ENCODE measurements at regions not wholly inside any gene's neighbourhood (a gene's known extent, or its start where the extent isn't known, plus 50 kb on each side); places are given as distances from the start of the nearest gene placed in this dataset.

DNA sequence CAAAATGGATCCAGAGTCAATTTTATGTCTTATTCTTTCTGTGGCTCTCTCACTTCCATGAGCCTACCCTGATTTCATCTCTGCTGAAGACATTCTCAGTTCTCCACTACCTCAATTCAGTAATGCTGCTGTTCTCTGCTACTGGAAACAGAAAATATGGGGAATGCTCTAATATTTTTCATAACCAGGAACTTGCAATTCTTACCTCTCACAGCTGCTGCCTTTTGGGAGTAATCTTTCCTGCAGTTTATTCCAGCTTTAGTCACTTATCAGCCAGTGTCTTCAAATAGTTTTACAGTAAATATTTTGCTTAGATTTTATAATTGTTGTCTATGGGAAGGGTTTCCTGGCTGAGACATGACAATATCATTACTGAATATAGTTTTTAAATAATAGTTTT is 145.1 kb upstream of the UFM1 start:
- Mint-ChIP-seq H3K27me3 (no peaks in the 10 kb centered on the region), H3K9me3 (no peaks in the 10 kb centered on the region), H3K36me3 (ENCODE audit: insufficient read depth) (no peaks in the 10 kb centered on the region), H3K4me1 (no peaks in the 10 kb centered on the region), H3K4me3 (no peak overlapping the region), H3K27ac (ENCODE audit: low read depth) (no peak overlapping the region)
- ATAC-seq (replicated peaks; ENCODE audit: extremely low read depth, poor library complexity, severe bottlenecking) (no peak), DNase-seq (ENCODE audit: low spot score in 2 of 2) (no peak)

DNA sequence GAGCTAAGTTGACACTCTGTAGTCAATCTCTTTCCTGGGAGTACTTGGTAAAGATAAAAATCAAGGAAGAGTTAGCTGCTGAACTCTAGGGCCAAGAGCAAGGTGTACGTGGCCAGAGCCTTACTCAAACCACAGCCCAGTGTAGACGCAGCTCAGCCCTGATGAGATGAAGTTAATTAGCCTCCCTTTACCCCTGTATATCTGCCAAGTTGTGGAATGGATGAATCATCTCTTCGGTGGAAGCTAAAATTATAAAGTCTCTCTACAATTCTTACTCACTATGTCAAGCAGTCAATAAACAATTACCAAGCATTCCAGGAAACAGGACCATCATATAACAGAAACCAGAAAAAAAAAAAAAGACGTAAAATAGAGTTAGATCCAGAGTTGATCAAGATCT is 146.9 kb upstream of the UFM1 start:
- Mint-ChIP-seq H3K36me3 (ENCODE audit: insufficient read depth) (no peaks in the 10 kb centered on the region), H3K4me3 (no peak overlapping the region), H3K4me1 (no peaks in the 10 kb centered on the region), H3K9me3 (no peaks in the 10 kb centered on the region), H3K27ac (ENCODE audit: low read depth) (no peak overlapping the region), H3K27me3 (no peaks in the 10 kb centered on the region)
- DNase-seq (ENCODE audit: low spot score in 2 of 2) (no peak), ATAC-seq (replicated peaks; ENCODE audit: extremely low read depth, poor library complexity, severe bottlenecking) (no peak)

DNA sequence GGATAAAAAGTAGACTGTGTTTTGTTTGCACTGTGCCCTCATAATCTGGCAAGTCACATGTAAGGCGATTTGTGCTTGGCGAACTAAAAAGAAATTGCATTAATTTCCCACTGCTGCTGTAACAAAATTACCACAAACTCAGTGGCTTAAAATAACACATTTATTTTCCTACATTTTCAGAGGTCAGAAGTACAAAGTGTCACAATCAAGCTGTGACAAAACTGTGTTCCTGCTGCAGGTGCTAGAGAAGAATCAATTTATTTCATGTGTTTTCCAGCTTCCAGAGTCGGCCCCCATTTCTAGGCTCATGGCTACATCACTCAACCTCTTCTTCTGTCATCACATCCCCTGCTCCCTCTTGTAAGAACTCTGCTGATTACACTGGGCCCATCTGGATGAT is 158.6 kb upstream of the UFM1 start:
- ATAC-seq (replicated peaks; ENCODE audit: extremely low read depth, poor library complexity, severe bottlenecking) (no peak), DNase-seq (ENCODE audit: low spot score in 2 of 2) (no peak)
- H3K36me3 Mint-ChIP-seq (ENCODE audit: insufficient read depth): no peaks in the 10 kb centered on the region
- H3K4me1 Mint-ChIP-seq: no peaks in the 10 kb centered on the region
- peaks cover 6% of the 10 kb centered on the region for H3K9me3 Mint-ChIP-seq
- H3K4me3 Mint-ChIP-seq: no peak overlapping the region
- H3K27ac Mint-ChIP-seq (ENCODE audit: low read depth): no peak overlapping the region
- H3K27me3 Mint-ChIP-seq: no peaks in the 10 kb centered on the region

DNA sequence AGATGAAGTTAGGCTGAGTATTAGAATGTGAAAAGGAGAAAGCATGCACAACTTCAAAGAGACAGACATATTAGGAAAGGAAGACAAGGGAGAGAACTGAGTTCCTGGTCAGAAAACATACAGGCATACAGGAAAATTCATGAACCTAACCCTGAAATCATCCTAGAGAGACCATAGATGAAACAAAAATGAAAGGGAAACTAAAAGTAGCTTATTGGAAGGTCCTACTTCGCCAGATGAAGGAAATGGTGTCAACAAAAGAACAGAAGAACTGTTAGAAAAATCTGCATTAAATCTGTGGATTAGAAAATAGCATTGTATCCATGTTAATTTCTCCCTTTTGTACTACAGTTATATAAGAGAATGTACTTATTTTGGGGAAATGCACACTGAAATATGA is 169.0 kb upstream of the UFM1 start:
- Mint-ChIP-seq H3K27me3 (no peaks in the 10 kb centered on the region), H3K36me3 (ENCODE audit: insufficient read depth) (no peaks in the 10 kb centered on the region), H3K9me3 (peaks cover 7% of the 10 kb centered on the region), H3K27ac (ENCODE audit: low read depth) (peak overlapping the region; percentile 0), H3K4me3 (peak overlapping the region; percentile 36), H3K4me1 (peaks cover 9% of the 10 kb centered on the region)
- ATAC-seq (replicated peaks; ENCODE audit: extremely low read depth, poor library complexity, severe bottlenecking) (no peak), DNase-seq (ENCODE audit: low spot score in 2 of 2) (no peak)

DNA sequence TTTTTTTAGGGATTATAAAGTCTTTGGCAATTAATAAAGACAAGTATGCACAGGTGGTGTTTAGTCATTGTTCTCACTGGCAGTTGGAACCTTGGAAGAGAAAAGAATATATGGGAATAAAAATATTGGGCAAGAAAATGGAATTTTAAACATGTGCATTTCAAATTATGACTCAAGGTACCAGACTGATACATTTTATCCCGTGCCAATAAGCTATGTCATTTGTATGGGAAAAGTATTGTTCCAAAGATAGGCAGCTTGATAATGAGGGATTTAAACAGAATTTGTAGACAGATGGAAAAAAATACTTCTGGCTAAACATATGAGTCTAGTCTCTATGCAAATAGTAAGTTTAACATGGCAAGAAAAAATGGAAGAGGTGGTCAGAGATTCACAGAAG is 169.5 kb upstream of the UFM1 start:
- peaks cover 9% of the 10 kb centered on the region for H3K4me1 Mint-ChIP-seq
- no peaks in the 10 kb centered on the region for H3K27me3 Mint-ChIP-seq
- no peak for ATAC-seq (replicated peaks; ENCODE audit: extremely low read depth, poor library complexity, severe bottlenecking)
- H3K9me3 Mint-ChIP-seq: peaks cover 7% of the 10 kb centered on the region
- no peaks in the 10 kb centered on the region for H3K36me3 Mint-ChIP-seq (ENCODE audit: insufficient read depth)
- H3K27ac Mint-ChIP-seq (ENCODE audit: low read depth): peak overlapping the region; percentile 0
- no peak for DNase-seq (ENCODE audit: low spot score in 2 of 2)
- peak overlapping the region; percentile 36 for H3K4me3 Mint-ChIP-seq

DNA sequence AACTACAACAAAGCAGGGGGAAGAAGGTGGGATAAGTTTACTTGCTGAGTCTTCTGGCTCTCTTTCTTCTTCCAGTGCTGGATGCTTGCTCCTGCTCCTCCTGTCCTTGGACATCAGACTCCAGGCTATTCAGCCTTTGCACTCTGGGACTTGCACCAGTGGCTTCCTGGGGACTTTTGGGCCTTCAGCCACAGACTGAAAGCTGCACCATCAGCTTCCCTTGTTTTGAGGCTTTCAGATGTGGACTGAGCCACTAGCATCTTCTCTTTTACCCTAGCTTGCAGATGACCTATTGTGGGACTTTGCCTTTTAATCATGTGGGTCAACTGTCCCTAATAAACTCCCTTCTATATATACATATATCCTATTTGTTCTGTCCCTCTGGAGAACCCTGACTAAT is 173.0 kb upstream of the UFM1 start:
- peaks cover 7% of the 10 kb centered on the region for H3K9me3 Mint-ChIP-seq
- H3K27me3 Mint-ChIP-seq: no peaks in the 10 kb centered on the region
- no peak for ATAC-seq (replicated peaks; ENCODE audit: extremely low read depth, poor library complexity, severe bottlenecking)
- H3K4me3 Mint-ChIP-seq: no peak overlapping the region
- H3K4me1 Mint-ChIP-seq: peaks cover 9% of the 10 kb centered on the region
- DNase-seq (ENCODE audit: low spot score in 2 of 2): no peak
- H3K27ac Mint-ChIP-seq (ENCODE audit: low read depth): no peak overlapping the region
- H3K36me3 Mint-ChIP-seq (ENCODE audit: insufficient read depth): no peaks in the 10 kb centered on the region

DNA sequence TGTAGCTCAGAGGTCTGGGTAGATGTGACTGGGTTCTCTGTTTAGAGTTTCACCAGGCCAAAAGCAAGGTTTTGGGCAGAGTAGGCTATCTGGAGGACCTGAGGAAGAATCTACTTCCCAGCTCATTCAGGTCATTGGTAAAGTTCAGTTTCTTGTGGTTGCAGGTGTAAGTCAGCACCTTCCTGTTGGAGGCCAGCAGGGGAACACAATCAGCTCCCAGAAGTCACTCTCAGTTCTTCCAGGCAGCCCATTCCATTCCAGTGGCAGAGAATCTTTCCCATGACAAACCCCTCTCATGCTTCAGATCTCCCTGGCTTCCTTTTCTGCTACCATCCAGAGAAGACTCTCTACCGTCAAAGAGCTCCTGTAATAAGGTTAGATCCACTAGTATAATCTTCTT is 176.2 kb upstream of the UFM1 start:
- H3K36me3 Mint-ChIP-seq (ENCODE audit: insufficient read depth): no peaks in the 10 kb centered on the region
- no peaks in the 10 kb centered on the region for H3K4me1 Mint-ChIP-seq
- H3K4me3 Mint-ChIP-seq: no peak overlapping the region
- ATAC-seq (replicated peaks; ENCODE audit: extremely low read depth, poor library complexity, severe bottlenecking): no peak
- no peaks in the 10 kb centered on the region for H3K27me3 Mint-ChIP-seq
- no peak for DNase-seq (ENCODE audit: low spot score in 2 of 2)
- peaks cover 5% of the 10 kb centered on the region for H3K9me3 Mint-ChIP-seq
- H3K27ac Mint-ChIP-seq (ENCODE audit: low read depth): no peak overlapping the region

DNA sequence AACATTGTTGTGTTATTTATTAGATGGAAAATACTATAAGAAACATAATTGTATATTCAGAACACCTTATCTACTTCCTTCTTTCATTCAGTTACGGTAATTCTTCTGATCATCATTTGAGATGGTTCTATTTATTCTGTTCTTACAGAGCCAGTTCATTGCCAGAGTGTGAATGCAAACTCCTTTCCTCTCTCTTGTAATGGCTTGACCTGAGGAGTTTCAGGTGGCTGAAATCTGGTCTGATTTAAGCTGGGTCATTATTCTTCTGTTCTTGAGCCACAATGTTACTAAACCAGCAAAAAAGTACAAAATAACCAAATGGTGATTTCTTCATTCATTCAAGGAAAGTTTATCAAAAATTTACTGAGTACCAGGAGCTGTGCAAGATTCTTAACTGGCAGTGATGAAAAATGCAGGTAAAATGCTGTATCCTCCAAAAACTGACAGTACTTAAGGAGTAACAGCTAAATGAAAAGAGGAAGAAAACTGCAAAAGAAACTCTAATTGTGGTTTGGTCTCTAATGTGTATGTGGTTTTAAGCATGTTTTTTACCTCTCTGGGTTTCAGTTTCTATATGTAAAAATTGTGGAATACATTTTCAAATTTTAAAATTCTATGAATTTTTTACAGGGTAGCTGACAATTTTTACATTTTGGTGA is 182.4 kb upstream of the UFM1 start:
- Mint-ChIP-seq H3K27ac (ENCODE audit: low read depth) (no peak overlapping the region), H3K36me3 (ENCODE audit: insufficient read depth) (no peaks in the 10 kb centered on the region), H3K27me3 (no peaks in the 10 kb centered on the region), H3K4me3 (no peak overlapping the region), H3K4me1 (no peaks in the 10 kb centered on the region), H3K9me3 (no peaks in the 10 kb centered on the region)
- ATAC-seq (replicated peaks; ENCODE audit: extremely low read depth, poor library complexity, severe bottlenecking) (no peak), DNase-seq (ENCODE audit: low spot score in 2 of 2) (no peak)

DNA sequence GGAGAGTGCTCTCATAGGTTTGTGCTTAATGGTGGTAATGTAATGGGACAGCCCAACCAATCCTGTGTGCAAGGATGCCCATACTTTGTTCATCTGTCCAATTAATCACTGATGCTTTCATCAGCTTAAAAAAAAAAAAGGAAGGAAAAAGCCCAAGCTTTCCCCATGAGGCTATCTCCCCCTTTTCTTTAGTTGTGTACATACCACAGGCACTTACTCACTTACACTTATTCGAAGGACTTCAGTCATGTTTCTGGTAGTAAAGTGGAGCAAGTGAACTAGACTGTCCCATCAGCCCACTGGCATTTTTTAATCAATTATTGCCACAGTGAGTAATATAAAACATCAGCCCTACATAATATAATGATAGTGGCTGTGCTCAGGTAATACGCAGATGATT is 183.5 kb upstream of the UFM1 start:
- H3K4me3 Mint-ChIP-seq: no peak overlapping the region
- no peaks in the 10 kb centered on the region for H3K9me3 Mint-ChIP-seq
- DNase-seq (ENCODE audit: low spot score in 2 of 2) (no peak), ATAC-seq (replicated peaks; ENCODE audit: extremely low read depth, poor library complexity, severe bottlenecking) (no peak)
- no peak overlapping the region for H3K27ac Mint-ChIP-seq (ENCODE audit: low read depth)
- H3K27me3 Mint-ChIP-seq: no peaks in the 10 kb centered on the region
- H3K36me3 Mint-ChIP-seq (ENCODE audit: insufficient read depth): no peaks in the 10 kb centered on the region
- H3K4me1 Mint-ChIP-seq: no peaks in the 10 kb centered on the region

DNA sequence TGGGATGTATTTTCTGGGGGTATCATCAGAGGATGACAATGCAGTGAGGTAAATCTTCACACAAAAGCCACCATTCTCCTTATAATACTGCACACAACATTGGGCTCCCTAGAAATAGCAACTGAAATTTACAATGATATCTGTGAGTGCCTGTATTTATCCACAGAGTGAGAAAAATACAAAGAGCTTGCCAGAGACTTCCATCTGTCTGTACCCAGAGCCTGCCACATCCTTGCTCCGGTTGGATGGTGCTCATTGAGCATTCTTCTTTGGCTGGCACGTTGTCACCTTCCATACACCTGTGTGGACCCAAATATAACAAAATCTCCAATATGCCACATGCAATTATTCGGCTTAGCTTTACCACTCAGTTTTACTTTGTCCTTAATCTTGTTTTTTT is 189.5 kb upstream of the UFM1 start:
- H3K9me3 Mint-ChIP-seq: peaks cover 5% of the 10 kb centered on the region
- no peaks in the 10 kb centered on the region for H3K4me1 Mint-ChIP-seq
- H3K27ac Mint-ChIP-seq (ENCODE audit: low read depth): no peak overlapping the region
- ATAC-seq (replicated peaks; ENCODE audit: extremely low read depth, poor library complexity, severe bottlenecking): no peak
- H3K36me3 Mint-ChIP-seq (ENCODE audit: insufficient read depth): no peaks in the 10 kb centered on the region
- H3K4me3 Mint-ChIP-seq: no peak overlapping the region
- no peaks in the 10 kb centered on the region for H3K27me3 Mint-ChIP-seq
- DNase-seq (ENCODE audit: low spot score in 2 of 2): no peak

DNA sequence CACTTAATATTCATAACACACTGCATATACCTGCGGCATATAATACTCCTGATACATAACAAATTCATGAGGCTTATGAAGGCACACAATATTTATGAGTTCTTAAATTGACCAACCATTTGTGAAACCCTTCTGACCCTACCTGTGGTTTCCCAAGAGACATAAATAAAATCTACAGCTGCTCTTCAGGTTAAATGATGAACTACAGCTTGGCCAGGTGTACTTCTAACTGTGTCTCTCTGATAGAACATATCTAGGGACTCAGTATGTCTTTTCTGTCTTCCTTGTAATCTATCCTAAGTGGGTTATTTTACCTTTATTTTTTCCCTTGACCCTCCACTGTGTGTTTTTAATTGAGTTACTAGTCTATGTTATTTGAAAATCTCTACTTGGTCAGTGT is 189.9 kb upstream of the UFM1 start:
- H3K36me3 Mint-ChIP-seq (ENCODE audit: insufficient read depth): no peaks in the 10 kb centered on the region
- H3K9me3 Mint-ChIP-seq: peaks cover 5% of the 10 kb centered on the region
- no peaks in the 10 kb centered on the region for H3K4me1 Mint-ChIP-seq
- DNase-seq (ENCODE audit: low spot score in 2 of 2) (no peak), ATAC-seq (replicated peaks; ENCODE audit: extremely low read depth, poor library complexity, severe bottlenecking) (no peak)
- no peak overlapping the region for H3K27ac Mint-ChIP-seq (ENCODE audit: low read depth)
- no peaks in the 10 kb centered on the region for H3K27me3 Mint-ChIP-seq
- H3K4me3 Mint-ChIP-seq: no peak overlapping the region

DNA sequence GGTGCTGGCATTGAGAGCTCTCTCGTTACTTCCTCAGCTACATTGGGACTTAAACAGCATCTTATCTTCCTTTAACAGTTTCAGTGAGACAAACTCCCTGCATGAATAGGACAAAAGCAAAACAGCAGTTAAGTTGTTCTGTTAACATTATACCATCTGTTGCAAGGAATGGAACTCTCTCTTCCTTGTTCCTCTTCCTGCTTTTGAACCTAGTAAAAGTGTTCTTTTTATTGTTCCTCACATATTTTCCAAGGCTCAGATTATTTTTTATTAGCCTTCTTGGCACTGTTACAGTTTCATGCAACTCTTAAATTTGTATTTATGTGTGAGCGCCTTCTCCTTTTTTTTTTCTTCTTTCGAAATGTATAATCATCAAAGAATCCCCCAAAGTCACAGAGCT is 202.6 kb upstream of the UFM1 start:
- Mint-ChIP-seq H3K27ac (ENCODE audit: low read depth) (no peak overlapping the region), H3K4me3 (no peak overlapping the region)
- DNase-seq (ENCODE audit: low spot score in 2 of 2): no peak

DNA sequence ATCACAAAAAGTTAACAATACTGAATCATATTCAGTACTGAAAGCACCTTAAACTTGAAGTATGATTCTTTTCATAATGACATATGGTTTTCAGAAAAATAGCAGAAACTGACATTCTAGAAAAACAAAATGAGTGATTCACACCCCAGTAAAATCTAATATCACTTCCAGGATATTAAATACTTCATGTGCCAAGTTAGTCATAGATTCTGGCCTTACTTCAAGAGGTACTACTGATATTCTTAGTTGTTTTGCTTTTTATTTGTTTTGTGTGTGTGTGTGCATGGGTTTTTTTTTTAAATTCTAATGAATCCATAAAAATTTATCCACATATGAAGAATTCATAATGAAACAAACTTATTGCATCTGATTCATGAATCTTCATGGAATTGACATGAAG is 207.9 kb upstream of the UFM1 start:
- Mint-ChIP-seq H3K27ac (ENCODE audit: low read depth) (no peak overlapping the region), H3K36me3 (ENCODE audit: insufficient read depth) (peaks cover 1% of the 10 kb centered on the region)
- ATAC-seq (replicated peaks; ENCODE audit: extremely low read depth, poor library complexity, severe bottlenecking): no peak

More for the DNA sequence above, 202.6 kb upstream of the UFM1 start:
- peaks cover 1% of the 10 kb centered on the region for H3K36me3 Mint-ChIP-seq (ENCODE audit: insufficient read depth)
- ATAC-seq (replicated peaks; ENCODE audit: extremely low read depth, poor library complexity, severe bottlenecking): no peak
- no peaks in the 10 kb centered on the region for H3K4me1 Mint-ChIP-seq
- peaks cover 18% of the 10 kb centered on the region for H3K9me3 Mint-ChIP-seq
- H3K27me3 Mint-ChIP-seq: no peaks in the 10 kb centered on the region

DNA sequence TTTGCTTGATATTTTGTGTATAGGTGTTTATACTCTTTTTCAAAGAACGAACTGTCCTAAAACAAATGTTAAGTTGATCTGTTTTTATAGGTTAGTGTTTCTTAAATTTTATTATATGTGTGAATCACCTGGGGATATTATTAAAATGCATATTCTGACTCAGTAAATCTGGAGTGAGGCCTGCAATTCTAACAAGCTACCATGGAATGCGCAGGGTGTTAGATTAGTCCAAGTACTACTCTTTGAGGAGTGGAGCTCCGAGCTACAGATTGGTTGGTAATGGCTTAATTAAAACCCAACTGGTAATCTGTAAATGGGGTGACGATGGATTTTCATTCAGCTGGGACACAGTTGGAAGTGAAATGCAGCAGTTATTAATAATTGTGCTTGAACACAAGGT is 214.1 kb upstream of the UFM1 start:
- no peaks in the 10 kb centered on the region for H3K4me1 Mint-ChIP-seq
- ATAC-seq (replicated peaks; ENCODE audit: extremely low read depth, poor library complexity, severe bottlenecking) (no peak), DNase-seq (ENCODE audit: low spot score in 2 of 2) (no peak)
- H3K4me3 Mint-ChIP-seq: no peak overlapping the region
- H3K9me3 Mint-ChIP-seq: peaks cover 13% of the 10 kb centered on the region
- no peaks in the 10 kb centered on the region for H3K36me3 Mint-ChIP-seq (ENCODE audit: insufficient read depth)
- H3K27ac Mint-ChIP-seq (ENCODE audit: low read depth): no peak overlapping the region
- H3K27me3 Mint-ChIP-seq: no peaks in the 10 kb centered on the region

More for the DNA sequence above, 207.9 kb upstream of the UFM1 start:
- no peak for DNase-seq (ENCODE audit: low spot score in 2 of 2)
- Mint-ChIP-seq H3K9me3 (peaks cover 6% of the 10 kb centered on the region), H3K27me3 (no peaks in the 10 kb centered on the region), H3K4me3 (no peak overlapping the region), H3K4me1 (no peaks in the 10 kb centered on the region)
